HG02642 (cell line): ENCODE measurements at regions not wholly inside any gene's neighbourhood (a gene's known extent, or its start where the extent isn't known, plus 50 kb on each side); places are given as distances from the start of the nearest gene placed in this dataset.

Experiments used
- ATAC-seq: cut with Tn5 transposase; IDR thresholded peaks from one replicate; pipeline ENCODE4 v1.9.1; 2021; ENCODE audit warnings: mild to moderate bottlenecking; ENCODE audit not compliant: unreplicated experiment, poor library complexity

DNA sequence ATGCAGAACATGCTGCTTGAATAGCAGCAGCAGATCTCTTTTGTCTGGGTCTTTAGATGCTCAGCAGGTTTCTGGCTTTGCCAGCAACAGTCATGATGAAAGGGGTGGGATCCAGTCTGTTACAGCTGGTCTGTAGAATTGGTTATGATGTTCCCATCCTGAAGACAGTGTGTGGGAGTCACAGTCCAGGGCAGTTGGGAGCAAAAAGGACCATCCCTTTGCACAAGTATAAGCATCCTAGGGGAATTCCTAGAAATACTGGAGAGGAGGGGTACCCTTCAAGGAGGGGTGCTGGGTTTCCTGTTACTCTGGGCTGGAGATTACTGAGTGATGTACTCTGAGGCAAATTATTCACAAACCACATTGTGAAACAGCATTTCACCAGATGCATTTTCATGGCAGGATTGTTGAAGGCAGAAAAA is 119.9 kb upstream of the RND3 start:
- no peak for ATAC-seq

DNA sequence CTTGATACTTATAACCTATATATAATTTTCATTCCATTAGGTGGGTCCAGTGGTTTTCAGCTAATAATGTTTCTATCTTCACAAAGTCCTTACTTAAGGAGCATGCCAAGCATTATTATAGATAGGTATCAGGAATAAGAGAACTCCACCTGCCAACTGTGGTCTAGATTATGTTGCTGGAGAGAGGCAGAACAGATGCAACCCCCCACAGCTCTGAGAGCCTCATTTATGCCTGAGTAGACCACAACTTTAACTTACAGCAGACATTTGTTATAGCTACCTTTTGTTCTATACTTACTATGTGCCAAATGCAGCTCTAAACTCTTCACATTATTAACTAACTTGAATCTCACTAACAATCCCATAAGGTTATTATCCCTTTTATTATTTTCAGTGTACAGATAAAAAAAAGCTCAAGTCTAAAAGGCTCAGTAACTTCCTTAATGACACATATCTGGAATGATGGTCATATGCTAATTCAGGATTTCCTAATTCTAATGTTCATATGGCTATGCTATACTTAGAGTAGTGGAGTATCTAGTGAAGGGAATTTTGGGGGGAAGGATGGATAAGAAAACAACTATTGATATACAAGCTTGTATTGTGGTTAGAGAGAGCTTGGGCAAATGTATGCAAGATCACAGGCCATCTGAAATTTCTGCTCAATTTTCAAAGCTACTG is 119.1 kb upstream of the RND3 start:
- no peak for ATAC-seq

DNA sequence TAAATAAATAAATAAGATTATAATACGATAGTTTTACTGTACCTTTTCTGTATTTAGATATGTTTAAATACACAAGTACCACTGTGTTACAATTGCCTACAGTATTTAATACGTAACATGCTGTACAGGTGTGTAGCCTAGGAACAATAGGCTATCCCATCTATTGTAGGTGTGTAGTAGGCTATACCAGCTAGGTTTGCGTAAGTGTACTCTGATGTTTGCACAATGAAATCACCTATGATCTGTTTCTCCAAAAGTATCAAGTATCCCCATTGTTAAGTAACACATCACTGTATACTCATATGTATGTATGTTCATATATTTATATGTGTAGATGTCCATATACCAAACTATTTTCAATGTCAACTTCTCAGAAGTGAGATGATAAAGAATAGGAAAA is 118.2 kb upstream of the RND3 start:
- ATAC-seq: no peak

DNA sequence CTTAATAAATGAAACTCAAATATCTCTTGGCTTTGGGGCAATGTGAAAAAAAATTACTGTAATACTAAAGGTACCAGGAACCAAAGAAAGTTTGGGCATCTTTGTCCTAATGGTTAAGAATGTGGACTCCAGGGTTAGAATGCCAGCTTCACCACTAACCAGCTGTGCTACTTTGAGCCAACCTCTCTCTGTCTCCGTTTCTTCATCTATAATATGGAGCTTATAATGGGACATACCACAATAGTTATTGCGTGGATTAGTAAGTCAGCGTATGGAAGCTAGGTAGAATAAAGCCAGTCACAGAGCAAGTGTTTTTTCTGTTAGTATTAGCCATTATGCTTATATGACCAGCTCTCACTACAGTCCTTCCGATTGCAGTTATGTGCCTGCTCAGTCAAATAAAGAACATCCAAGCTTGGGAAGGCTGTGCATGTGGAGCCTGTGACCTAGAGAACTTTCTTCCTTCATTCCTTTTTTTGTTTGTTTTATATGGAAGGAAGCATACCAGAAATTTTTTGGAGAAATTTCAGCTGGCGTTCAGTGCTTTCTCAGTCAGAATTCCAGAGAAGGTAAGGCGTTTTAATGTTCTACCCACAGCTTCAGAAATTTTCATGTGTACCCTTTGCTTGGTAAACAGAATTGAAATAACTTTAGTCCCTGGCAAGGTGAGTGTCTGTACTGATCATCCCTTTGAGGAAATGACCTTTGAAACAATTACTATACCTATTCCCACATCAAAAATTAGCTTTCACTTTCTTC is 114.0 kb upstream of the RND3 start:
- no peak for ATAC-seq

DNA sequence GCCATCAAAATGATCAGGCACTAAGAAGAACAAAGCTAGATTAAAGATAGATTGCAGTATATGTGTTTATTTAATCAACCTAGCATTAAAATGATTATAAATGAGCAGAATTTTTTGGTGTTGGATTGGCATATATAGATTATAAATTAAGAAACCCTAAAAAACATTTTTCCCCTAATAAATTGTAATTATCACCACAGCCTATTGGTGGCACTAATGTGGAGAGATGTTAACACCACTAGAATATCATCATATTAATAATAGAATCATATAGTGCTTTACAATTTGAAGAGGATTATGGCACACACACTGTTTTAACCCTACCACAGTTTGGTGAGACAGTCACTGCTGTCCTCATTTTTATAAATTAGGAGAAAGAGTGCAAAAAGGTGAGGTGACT is 112.4 kb upstream of the RND3 start:
- no peak for ATAC-seq

DNA sequence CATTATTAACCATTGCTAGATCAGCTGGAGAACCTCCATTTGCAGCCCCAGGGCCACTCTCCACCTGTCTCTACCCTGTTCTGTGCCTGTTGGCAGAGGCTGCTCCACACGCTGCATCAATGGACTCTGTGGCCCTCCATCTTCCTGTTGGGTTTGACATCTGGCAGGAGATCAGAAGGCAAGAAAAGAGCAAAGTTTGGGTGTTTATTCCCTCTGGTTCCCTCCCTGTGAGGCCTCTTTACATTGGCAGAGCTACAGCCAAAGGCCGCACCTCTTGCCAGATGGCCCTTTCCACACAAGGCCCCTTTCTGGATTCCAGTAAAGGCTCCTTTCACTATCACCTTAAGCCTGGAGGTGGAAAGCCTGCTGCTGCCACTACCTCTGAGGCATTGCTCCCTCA is 110.9 kb upstream of the RND3 start:
- ATAC-seq: no peak

DNA sequence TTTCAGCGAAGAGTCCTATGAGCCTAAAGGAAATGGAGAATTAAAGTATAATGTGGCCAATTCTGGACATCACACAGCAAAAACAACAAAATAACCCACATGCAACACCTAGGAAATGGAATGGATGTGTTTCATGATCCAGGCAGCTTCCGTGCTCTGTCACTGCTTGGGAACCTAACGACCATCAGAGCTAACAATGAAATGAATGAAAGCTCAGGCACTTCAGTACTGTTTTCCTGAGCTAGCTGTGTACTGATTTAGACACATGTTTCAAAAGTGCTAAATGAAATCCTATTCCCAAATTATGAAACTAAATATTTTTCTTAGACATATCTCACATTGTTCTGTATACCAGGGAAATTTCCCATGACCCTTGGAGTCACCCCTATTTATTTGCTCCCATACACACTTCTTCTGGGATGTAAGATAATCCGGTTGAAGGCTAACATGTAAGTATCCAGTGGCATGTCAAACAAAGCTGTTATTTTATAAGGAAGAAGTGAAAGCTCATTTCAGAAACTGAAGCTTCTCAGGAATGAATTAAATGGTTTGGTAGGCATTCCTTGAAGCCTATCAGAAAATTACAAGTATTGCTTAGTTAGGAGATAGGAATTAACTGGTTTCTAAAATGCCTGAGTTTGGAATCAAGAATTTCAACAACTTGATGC is 108.5 kb upstream of the RND3 start:
- no peak for ATAC-seq

DNA sequence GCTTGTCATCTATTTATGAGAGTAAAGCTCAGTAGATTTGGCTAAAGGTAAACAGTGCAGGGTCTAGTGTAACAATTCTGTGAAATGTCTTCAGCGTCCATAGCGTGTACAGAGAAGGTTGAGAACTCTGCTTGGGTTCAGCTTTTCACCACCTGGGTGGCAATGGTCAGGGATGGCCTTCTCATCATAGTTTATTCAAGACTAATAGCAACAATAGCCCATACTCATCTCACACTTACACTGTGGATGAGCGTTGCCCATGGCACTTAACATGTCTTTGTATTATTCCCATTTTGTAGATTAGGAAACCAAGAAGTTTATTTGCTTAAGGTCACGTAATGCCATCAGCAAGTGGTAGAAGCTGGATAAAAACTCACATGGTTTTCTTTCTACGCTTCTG is 106.8 kb upstream of the RND3 start:
- no peak for ATAC-seq

DNA sequence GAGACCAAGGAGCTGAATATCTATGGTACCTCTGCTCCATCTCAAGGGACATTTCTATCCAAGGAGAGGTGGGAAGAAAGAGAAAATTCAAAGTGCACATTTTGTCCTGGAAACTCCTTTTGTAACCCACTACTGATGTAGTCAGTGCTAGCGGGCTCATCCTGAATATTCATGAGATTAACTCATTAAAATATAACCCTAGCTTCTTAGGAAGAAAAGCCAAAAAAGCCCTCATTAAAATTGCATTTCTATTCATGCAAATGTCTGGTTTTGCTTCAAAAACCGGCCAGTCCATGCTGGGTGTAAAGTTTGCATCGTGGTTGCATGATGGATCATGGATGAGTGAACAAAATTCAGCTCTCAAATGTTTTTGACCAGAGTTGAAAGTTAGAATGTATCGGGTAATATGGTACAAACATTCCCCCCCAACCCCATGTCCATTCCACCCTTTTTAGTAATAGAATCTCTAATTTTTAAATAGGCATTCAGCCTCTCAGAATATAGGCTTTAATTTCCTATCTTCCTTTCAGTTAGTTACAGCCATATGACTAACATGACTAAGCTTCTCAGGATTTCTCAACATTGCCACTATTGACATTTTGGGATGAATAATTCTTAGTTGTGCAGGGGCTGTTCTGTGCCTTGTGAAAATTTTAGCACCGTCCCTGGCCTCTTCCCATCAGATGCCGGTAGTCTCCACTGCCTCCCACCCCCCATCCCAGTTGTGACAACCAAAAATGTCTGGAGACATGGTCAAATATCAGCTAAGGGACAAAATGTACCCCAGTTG is 104.2 kb upstream of the RND3 start:
- no peak for ATAC-seq

DNA sequence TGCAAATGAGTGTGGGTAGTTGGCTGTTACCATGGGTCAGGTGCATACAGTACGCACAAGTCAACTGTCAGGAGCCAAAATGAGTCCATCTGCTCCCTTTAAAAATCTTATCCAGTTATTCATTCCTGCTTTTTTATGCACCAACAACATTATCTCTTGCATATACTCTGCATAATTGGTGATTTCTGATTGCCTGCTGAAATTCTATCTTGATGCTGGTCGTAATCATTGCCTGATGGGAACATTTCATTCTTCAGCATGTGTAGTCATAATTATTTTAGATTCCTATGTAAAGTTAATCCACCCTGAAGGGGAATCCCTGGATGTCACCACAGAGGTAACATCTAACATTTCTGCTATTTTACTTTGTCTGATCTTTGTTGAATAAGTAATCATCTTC is 102.2 kb upstream of the RND3 start:
- ATAC-seq: no peak

DNA sequence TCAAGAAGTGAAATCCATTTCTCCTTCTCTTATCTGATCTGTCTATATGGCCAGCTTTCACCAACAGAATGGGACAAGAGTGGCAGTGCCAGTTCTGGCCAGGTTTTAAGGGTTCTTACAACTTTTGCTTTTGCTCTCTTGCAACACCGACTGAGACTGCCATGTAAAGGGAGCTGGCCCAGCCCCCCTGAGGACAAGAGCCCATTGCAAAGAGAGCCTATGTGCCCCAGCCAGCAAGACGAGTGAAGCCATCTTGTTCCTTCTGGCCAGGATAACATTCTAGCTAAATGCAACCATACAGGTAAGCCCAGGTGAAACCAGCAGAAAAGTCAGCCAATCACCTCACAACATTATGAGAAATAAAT is 101.0 kb upstream of the RND3 start:
- no peak for ATAC-seq

DNA sequence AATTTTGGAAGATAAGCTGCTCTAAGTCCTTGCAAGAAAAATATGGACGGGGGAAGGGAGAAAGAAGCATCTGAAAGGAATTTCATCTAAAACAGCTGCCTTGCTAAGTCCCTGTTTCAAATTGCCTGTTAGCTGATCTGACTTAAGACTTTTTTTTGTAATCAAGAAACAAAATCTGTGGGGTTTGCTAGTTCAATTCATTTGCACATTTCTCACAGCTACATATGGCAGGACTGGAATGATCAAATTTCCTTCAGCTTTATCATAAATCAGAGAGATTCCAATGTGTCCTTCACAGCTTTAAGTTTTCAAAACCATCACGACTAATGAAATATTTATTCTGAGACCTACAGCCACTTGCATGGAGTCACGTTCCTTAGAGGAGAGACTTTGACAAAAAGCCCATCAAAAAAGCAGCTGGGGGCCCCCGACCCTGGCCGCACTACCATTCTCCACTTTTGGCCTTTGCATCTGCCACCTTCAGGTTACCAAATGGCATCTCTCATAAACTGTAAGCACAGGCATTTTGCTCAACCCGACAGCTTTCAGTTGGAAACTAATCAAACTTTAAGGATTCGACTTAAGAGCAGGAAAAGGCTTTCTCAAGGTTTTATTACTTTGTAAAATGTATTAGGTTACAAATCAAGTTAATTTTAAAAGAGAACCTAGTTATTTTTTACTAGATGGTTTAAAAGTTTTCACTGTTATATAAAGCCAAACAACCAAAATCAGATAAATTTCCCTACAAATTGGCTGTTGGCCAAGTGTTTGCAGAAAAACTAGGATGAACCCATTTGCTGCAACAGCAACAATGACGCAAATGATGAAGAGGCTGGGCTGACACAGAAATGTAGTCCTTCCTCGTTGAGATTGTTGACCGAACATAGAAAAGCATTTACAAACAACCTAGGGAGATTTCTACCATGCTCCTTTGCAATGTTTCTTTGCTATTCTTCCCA is 100.4 kb upstream of the RND3 start:
- ATAC-seq: no peak

DNA sequence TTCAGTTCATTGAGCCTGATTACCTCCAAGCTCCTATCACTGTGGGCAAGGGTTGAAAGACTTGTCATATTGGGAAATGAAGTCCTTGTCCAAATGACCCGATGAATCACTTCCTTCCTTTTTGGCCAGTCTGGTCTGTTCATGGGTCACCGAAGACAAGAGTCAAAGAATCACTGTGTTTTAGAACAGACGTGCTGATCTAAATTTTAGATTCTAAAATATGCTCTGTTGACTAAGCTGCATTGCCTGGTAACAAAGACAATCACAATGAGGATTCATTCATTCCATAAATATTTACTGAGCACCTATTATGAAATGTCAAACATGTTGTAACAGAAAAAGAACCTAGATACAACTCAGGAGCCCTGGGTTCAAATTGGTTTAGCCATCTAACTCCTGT is 99.4 kb upstream of the RND3 start:
- ATAC-seq: no peak

DNA sequence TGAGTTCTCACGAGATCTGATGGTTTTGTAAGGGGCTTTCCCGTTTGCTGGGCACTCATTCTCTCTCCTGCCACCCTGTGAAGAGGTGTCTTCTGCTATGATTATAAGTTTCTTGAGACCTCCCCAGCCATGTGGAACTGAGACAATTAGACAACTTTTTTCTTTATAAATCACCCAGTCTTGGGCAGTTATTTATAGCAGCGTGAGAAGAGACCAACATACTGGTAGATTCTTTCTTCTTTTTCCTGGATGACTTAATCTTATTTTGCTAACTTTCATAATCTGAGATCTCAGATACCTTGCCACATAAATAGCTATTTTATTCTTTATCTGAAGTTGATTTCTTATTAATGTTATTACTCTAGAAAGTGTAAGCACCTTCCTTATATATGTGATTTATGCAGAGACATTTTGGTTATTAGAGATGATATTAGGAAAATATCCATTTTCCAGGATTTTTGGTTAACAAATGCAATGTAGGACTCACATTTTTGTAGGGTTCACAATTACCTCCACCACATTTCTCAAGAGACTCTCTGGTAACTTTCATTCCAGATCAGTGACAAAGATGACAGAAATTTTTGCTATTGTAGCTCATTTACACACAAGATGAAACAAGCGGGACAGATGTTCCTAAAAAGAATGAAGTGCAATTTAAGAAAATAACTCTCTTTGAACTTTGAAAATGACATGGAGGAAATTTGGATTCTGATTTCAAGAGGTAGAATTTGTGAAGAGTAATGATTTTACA is 97.9 kb upstream of the RND3 start:
- ATAC-seq: no peak

DNA sequence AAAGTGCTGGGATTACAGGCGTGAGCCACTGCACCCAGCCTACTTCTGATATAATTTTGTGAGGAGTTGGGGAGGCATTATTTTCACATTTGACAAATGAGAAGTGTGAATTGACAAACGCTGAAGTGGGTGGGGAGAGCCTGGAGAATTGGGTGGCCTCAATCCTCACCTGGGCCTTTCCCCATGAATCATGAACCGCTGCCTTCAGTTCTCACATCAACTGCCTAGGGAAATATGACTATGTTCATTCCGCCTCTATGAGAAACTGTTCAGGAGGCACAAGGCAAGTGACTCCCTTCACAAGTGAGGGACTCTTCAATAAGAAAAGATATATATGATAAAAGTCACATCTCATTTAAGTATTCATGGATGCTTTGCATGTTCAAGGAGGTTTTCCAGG is 96.6 kb upstream of the RND3 start:
- no peak for ATAC-seq

DNA sequence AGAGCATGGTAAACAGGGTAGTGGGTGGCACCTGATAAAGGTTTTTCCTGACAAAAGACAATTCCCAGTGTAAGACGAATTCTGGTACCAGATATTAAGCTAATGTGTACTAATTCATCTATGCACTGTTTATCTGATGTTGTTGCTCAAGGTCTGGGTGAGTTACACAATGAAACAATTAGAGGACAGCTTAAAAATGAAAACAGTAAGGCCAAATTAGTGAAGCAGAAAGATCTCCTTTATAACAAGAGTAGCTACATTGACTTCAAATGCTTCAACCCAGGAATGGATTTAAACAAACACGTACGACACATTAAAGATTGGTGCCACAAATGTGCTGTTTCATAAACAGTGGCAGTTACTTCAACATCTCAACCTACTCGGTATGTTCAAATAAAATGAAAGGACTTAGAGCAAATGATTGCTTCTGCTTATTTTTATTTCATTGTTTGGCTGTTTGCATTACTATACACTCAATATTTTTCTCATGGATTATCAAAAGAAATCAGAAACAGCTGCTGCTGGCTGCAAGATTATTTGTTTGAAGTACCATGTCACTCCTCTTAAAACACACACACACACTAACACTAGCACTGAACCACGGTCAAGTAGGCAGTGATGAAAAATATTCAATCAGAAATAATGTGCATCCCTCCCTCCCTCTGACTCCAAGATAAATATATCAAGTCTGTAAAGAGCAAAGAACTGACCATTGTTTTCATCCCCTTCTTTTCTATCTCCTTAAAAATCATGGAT is 94.4 kb upstream of the RND3 start:
- ATAC-seq: no peak

DNA sequence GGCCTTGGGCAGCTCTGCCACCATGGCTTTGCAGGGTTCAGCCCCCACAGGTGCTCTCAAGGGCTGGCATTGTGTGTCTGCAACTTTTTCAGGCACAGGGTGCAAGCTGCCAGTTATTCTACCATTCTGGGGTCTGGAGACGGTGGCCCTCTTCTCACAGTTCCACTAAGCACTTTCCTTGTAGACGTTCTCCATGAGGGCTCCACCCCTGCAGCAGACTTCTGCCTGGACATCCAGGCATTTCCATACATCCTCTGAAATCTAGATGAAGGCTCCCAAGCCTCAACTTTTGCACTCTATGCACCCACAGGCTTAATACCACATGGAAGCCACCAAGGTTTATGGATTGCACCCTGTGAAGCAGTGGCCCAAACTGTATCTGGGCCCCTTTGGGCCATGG is 91.0 kb upstream of the RND3 start:
- ATAC-seq: no peak

DNA sequence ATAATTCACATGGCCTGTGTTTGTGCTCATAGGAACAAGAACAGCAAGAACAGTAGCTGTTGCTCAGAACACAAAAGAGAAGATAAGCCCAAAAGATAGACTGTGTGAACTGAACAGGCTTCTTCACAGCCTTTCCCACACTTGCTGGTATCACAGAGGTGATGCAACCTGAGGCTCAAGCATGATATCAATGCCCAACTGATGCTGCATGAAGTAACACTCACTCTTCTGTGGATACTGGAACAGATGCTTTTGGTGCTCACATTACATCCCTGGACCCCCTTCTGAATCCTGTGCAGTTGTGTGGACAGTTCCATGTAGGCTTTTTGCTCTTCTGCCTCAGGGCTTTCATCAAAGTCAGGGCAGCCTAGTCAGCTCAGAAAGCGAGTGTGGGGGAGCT is 88.4 kb upstream of the RND3 start:
- no peak for ATAC-seq
